DND-41 (cell line): ENCODE measurements at regions not wholly inside any gene's neighbourhood (a gene's known extent, or its start where the extent isn't known, plus 50 kb on each side); places are given as distances from the start of the nearest gene placed in this dataset.

Experiments used
- ATAC-seq: fragments of 200-7000 bp; cut with Tn5 transposase; 3 replicates; pipeline ENCODE4 v1.9.1; 2021; ENCODE audit warnings: low read depth; ENCODE audit not compliant: insufficient read depth
- DNase-seq: peaks from one replicate; pipeline ENCODE4 v3.0.0-alpha.2; 2020
- H2AFZ ChIP-seq: 2 replicates; pipeline ENCODE4 v1.6.0; 2012; ENCODE audit warnings: low read depth, low read length
- H3K27ac ChIP-seq: 2 replicates; pipeline ENCODE4 v1.5.1; 2012; ENCODE audit warnings: low read length, inconsistent platforms
- H3K27me3 ChIP-seq: fragments of 200-600 bp; sonication (generic); 2 replicates; pipeline ENCODE4 v1.6.0; 2012; ENCODE audit warnings: low read length, mild to moderate bottlenecking, inconsistent platforms; ENCODE audit not compliant: insufficient read depth, poor library complexity
- H3K36me3 ChIP-seq: 2 replicates; pipeline ENCODE4 v1.5.1; 2012; ENCODE audit warnings: low read length, inconsistent platforms; ENCODE audit not compliant: insufficient read depth
- H3K4me1 ChIP-seq: 2 replicates; pipeline ENCODE4 v1.5.1; 2012; ENCODE audit warnings: mild to moderate bottlenecking, low read length; ENCODE audit not compliant: insufficient read depth
- H3K4me2 ChIP-seq: 2 replicates; pipeline ENCODE4 v1.6.0; 2012; ENCODE audit warnings: mild to moderate bottlenecking, moderate library complexity, low read length, inconsistent platforms; ENCODE audit not compliant: insufficient read depth
- H3K4me3 ChIP-seq, 2 experiments: fragments of 200-600 bp in 1 of 2; shearing (Covaris generic) in 1 of 2; 2 replicates each; pipeline ENCODE4 v1.5.1; 2012 to 2016; ENCODE audit warnings: inconsistent platforms in 2 of 2, low read length in 2 of 2, mild to moderate bottlenecking in 2 of 2, low read depth in 1 of 2, moderate library complexity in 1 of 2
- H3K79me2 ChIP-seq: 2 replicates; pipeline ENCODE4 v1.6.0; 2012; ENCODE audit warnings: low read length, inconsistent platforms; ENCODE audit not compliant: insufficient read depth
- H3K9ac ChIP-seq: 2 replicates; pipeline ENCODE4 v1.6.0; 2012; ENCODE audit warnings: low read depth, mild to moderate bottlenecking, inconsistent platforms, low read length, moderate library complexity
- H3K9me3 ChIP-seq: 2 replicates; pipeline ENCODE4 v1.5.1; 2012; ENCODE audit warnings: low read length, moderate library complexity, mild to moderate bottlenecking, inconsistent platforms; ENCODE audit not compliant: insufficient read depth, severe bottlenecking
- H4K20me1 ChIP-seq: 2 replicates; pipeline ENCODE4 v1.6.0; 2012; ENCODE audit warnings: low read length; ENCODE audit not compliant: insufficient read depth
- CTCF ChIP-seq: IDR thresholded peaks from 2 replicates; pipeline ENCODE4 v1.5.1; 2012; ENCODE audit warnings: borderline replicate concordance, low read length, moderate library complexity, mild to moderate bottlenecking; ENCODE audit not compliant: poor library complexity, severe bottlenecking; ENCODE audit errors: extremely low read depth
- EZH2 ChIP-seq: IDR thresholded peaks from 3 replicates; pipeline ENCODE4 v1.6.1; 2012; ENCODE audit warnings: borderline replicate concordance, low read depth, mild to moderate bottlenecking, moderate library complexity, low read length, inconsistent platforms; ENCODE audit not compliant: severe bottlenecking

GRCh38 chr2:195003881-195004471, 653.0 kb upstream of the SLC39A10 start:
- ATAC-seq, result no peak
- Histone ChIP-seq H2AFZ (no peak overlapping the region), H3K79me2 (no peaks in the 10 kb centered on the region), H3K27ac (no peak overlapping the region), H3K36me3 (no peaks in the 10 kb centered on the region), H3K4me1 (no peaks in the 10 kb centered on the region), H3K9ac (no peak overlapping the region), H3K9me3 (no peaks in the 10 kb centered on the region), H4K20me1 (no peaks in the 10 kb centered on the region), H3K4me3 (no peak overlapping the region), H3K4me2 (no peak overlapping the region), H3K27me3 (no peaks in the 10 kb centered on the region)
- TF ChIP-seq CTCF (no peak), EZH2 (no peak)
- DNase-seq, result no peak

GRCh38 chr2:195001924-195002323, 655.1 kb upstream of the SLC39A10 start:
- Histone ChIP-seq H3K9me3 (no peaks in the 10 kb centered on the region), H3K4me3 (no peak overlapping the region), H2AFZ (no peak overlapping the region), H3K4me1 (no peaks in the 10 kb centered on the region), H3K9ac (no peak overlapping the region), H3K27ac (no peak overlapping the region), H3K79me2 (no peaks in the 10 kb centered on the region), H3K27me3 (no peaks in the 10 kb centered on the region), H3K36me3 (no peaks in the 10 kb centered on the region), H3K4me2 (no peak overlapping the region), H4K20me1 (no peaks in the 10 kb centered on the region)
- no peak for TF ChIP-seq CTCF
- TF ChIP-seq EZH2, result no peak
- no peak for DNase-seq
- no peak for ATAC-seq

GRCh38 chr2:194999771-195000170, 657.3 kb upstream of the SLC39A10 start:
- Histone ChIP-seq H3K79me2 (no peaks in the 10 kb centered on the region), H3K4me3 (no peak overlapping the region), H2AFZ (no peak overlapping the region), H3K27ac (no peak overlapping the region), H3K4me2 (no peak overlapping the region), H3K9me3 (no peaks in the 10 kb centered on the region), H3K27me3 (no peaks in the 10 kb centered on the region), H3K9ac (no peak overlapping the region), H3K4me1 (no peaks in the 10 kb centered on the region), H4K20me1 (no peaks in the 10 kb centered on the region), H3K36me3 (no peaks in the 10 kb centered on the region)
- ATAC-seq (no peak), DNase-seq (no peak)
- no peak for TF ChIP-seq CTCF
- TF ChIP-seq EZH2, result no peak

- ATAC-seq (no peak), DNase-seq (no peak)
- Histone ChIP-seq H4K20me1 (no peaks in the 10 kb centered on the region), H3K27me3 (no peaks in the 10 kb centered on the region), H2AFZ (peak overlapping the region; percentile 51; the same call in 1 of the 2 replicates), H3K27ac (no peak overlapping the region), H3K4me2 (no peak overlapping the region), H3K36me3 (no peaks in the 10 kb centered on the region), H3K79me2 (no peaks in the 10 kb centered on the region), H3K9me3 (no peaks in the 10 kb centered on the region), H3K4me3 (no peak overlapping the region), H3K4me1 (no peaks in the 10 kb centered on the region), H3K9ac (no peak overlapping the region)
- TF ChIP-seq EZH2 (no peak), CTCF (no peak)
Measured at GRCh38 chr2:194992648-194993047, 664.4 kb upstream of the SLC39A10 start.
